ENCODE measurements at regions not wholly inside any gene's neighbourhood (a gene's known extent, or its start where the extent isn't known, plus 50 kb on each side); places are given as distances from the start of the nearest gene placed in this dataset.

GRCh38 chrX:13898083-13898482 lies 81.2 kb upstream of the GPM6B start:
- Histone ChIP-seq H3K27me3 (no peaks in the 10 kb centered on the region), H3K4me1 (ENCODE audit: low read depth) (no peaks in the 10 kb centered on the region), H3K4me3 (no peak overlapping the region), H3K36me3 (no peaks in the 10 kb centered on the region), H3K27ac (no peak overlapping the region), H3K9me3 (ENCODE audit: low read depth) (no peaks in the 10 kb centered on the region)
- DNase-seq (ENCODE audit: low read depth in 1 of 2, low spot score in 1 of 2), result peak; percentile 1 to 58
- TF ChIP-seq CTCF (IDR thresholded peaks at IDR 0.05; ENCODE audit: low read depth, low read length), result peak; percentile 26

- TF ChIP-seq CTCF (IDR thresholded peaks at IDR 0.05; ENCODE audit: low read depth, low read length), result no peak
- H3K27me3 ChIP-seq, result no peaks in the 10 kb centered on the region
- DNase-seq (ENCODE audit: low read depth in 1 of 2, low spot score in 1 of 2), result peak in 1 of 2 donors; percentile 13
- no peaks in the 10 kb centered on the region for H3K4me1 ChIP-seq (ENCODE audit: low read depth)
- H3K9me3 ChIP-seq (ENCODE audit: low read depth), result no peaks in the 10 kb centered on the region
- no peak overlapping the region for H3K4me3 ChIP-seq
- no peak overlapping the region for H3K27ac ChIP-seq
- no peaks in the 10 kb centered on the region for H3K36me3 ChIP-seq
Measured at GRCh38 chrX:13897566-13897965, 80.7 kb upstream of the GPM6B start.

GRCh38 chrX:13894888-13895565 lies 78.1 kb upstream of the GPM6B start:
- DNase-seq (ENCODE audit: low read depth in 1 of 2, low spot score in 1 of 2), result peak in 1 of 2 donors; percentile 35
- Histone ChIP-seq H3K36me3 (no peaks in the 10 kb centered on the region), H3K27ac (no peak overlapping the region), H3K4me3 (no peak overlapping the region), H3K27me3 (no peaks in the 10 kb centered on the region), H3K4me1 (ENCODE audit: low read depth) (no peaks in the 10 kb centered on the region), H3K9me3 (ENCODE audit: low read depth) (no peaks in the 10 kb centered on the region)
- TF ChIP-seq CTCF (IDR thresholded peaks at IDR 0.05; ENCODE audit: low read depth, low read length), result no peak

GRCh38 chrX:13893826-13894225 lies 76.9 kb upstream of the GPM6B start:
- TF ChIP-seq CTCF (IDR thresholded peaks at IDR 0.05; ENCODE audit: low read depth, low read length), result no peak

GRCh38 chrX:13892856-13893255 lies 76.0 kb upstream of the GPM6B start:
- H3K9me3 ChIP-seq (ENCODE audit: low read depth), result no peaks in the 10 kb centered on the region
- no peaks in the 10 kb centered on the region for H3K4me1 ChIP-seq (ENCODE audit: low read depth)
- no peak for DNase-seq (ENCODE audit: low read depth in 1 of 2, low spot score in 1 of 2)
- no peaks in the 10 kb centered on the region for H3K36me3 ChIP-seq
- no peaks in the 10 kb centered on the region for H3K27me3 ChIP-seq
- H3K27ac ChIP-seq, result no peak overlapping the region
- no peak for TF ChIP-seq CTCF (IDR thresholded peaks at IDR 0.05; ENCODE audit: low read depth, low read length)
- H3K4me3 ChIP-seq, result no peak overlapping the region

More at GRCh38 chrX:13893826-13894225, 76.9 kb upstream of the GPM6B start:
- DNase-seq (ENCODE audit: low read depth in 1 of 2, low spot score in 1 of 2), result peak in 1 of 2 donors; percentile 57
- no peak overlapping the region for H3K27ac ChIP-seq
- no peaks in the 10 kb centered on the region for H3K36me3 ChIP-seq
- H3K9me3 ChIP-seq (ENCODE audit: low read depth), result no peaks in the 10 kb centered on the region
- no peaks in the 10 kb centered on the region for H3K27me3 ChIP-seq
- no peak overlapping the region for H3K4me3 ChIP-seq
- H3K4me1 ChIP-seq (ENCODE audit: low read depth), result no peaks in the 10 kb centered on the region
